ENCODE measurements at regions not wholly inside any gene's neighbourhood (a gene's known extent, or its start where the extent isn't known, plus 50 kb on each side); places are given as distances from the start of the nearest gene placed in this dataset.

- no peak for DNase-seq
These were observed 77.0 kb upstream of the EEPD1 start for GRCh38 chr7:36076074-36076473.

- no peak for DNase-seq
These were observed 74.2 kb upstream of the EEPD1 start for GRCh38 chr7:36078816-36079360.

GRCh38 chr7:36079446-36080025, 73.5 kb upstream of the EEPD1 start:
- DNase-seq = no peak

- no peak for DNase-seq
These were observed 72.2 kb upstream of the EEPD1 start for GRCh38 chr7:36080843-36081242.

GRCh38 chr7:36082216-36082615, 70.8 kb upstream of the EEPD1 start:
- no peak for DNase-seq

GRCh38 chr7:36082910-36083309, 70.1 kb upstream of the EEPD1 start:
- DNase-seq = no peak

- no peak for DNase-seq
These were observed 69.3 kb upstream of the EEPD1 start for GRCh38 chr7:36083626-36084380.

- no peak for DNase-seq
These were observed 68.5 kb upstream of the EEPD1 start for GRCh38 chr7:36084485-36085091.

GRCh38 chr7:36085096-36085495, 68.0 kb upstream of the EEPD1 start:
- DNase-seq = no peak

- DNase-seq = no peak
These were observed 66.5 kb upstream of the EEPD1 start for GRCh38 chr7:36086571-36086970.

GRCh38 chr7:36088553-36088952, 64.5 kb upstream of the EEPD1 start:
- no peak for DNase-seq

- no peak for DNase-seq
These were observed 64.1 kb upstream of the EEPD1 start for GRCh38 chr7:36088966-36089365.

GRCh38 chr7:36090976-36091873, 61.8 kb upstream of the EEPD1 start:
- DNase-seq = no peak

- no peak for DNase-seq
These were observed 61.2 kb upstream of the EEPD1 start for GRCh38 chr7:36091874-36092176.

GRCh38 chr7:36092221-36092771, 60.8 kb upstream of the EEPD1 start:
- DNase-seq = no peak

- DNase-seq = no peak
These were observed 56.5 kb upstream of the EEPD1 start for GRCh38 chr7:36096460-36097095.

GRCh38 chr7:36098096-36098495, 55.0 kb upstream of the EEPD1 start:
- no peak for DNase-seq

- DNase-seq = no peak
These were observed 52.8 kb upstream of the EEPD1 start for GRCh38 chr7:36100226-36100625.

- no peak for DNase-seq
These were observed 52.4 kb upstream of the EEPD1 start for GRCh38 chr7:36100634-36101033.
